GM19023 (cell line): ENCODE measurements at regions not wholly inside any gene's neighbourhood (a gene's known extent, or its start where the extent isn't known, plus 50 kb on each side); places are given as distances from the start of the nearest gene placed in this dataset.

Source experiments
- ATAC-seq: cut with Tn5 transposase; IDR thresholded peaks from one replicate; pipeline ENCODE4 v1.9.1; 2021; ENCODE audit warnings: mild to moderate bottlenecking, moderate library complexity; ENCODE audit not compliant: unreplicated experiment

DNA sequence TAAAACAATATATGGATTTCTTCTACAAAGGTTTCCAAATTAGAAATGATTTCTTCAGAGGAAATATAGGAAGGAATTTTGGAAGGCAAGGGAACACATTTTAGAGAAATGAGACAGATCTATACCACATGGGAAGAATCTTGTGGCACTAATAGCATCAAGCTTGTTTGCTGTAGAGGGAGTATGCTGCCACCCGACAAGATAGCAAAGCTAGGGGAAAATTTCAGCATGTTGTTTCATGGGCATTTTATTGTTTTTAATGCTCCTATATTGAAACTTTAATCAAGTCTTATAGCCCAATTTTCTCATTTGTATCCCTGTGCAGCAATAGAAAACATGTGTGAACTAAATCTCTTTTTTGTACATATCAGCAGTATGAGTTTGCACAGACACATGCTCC lies 551.7 kb upstream of the INTU start:
- ATAC-seq: no peak

DNA sequence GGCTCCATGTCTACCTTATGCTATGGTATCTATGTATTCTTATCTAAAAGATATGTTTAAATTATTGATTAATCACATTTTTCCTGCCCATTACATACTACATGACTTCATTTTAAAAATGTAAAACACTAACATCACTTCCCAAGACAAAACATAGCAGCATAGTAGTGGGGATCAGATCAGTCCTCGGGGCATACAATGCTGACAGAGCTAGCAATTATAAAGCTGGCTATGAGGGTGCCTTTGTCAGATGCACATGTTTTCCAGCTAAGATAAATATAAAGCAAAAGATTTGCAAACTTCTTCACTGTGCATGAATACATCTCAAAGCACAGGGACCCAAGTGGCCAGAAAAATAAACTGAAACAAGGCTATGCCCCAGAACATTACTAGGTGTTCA lies 549.8 kb upstream of the INTU start:
- ATAC-seq: no peak

GRCh38 chr4:127084666-127085065 lies 548.1 kb upstream of the INTU start:
- ATAC-seq: no peak

DNA sequence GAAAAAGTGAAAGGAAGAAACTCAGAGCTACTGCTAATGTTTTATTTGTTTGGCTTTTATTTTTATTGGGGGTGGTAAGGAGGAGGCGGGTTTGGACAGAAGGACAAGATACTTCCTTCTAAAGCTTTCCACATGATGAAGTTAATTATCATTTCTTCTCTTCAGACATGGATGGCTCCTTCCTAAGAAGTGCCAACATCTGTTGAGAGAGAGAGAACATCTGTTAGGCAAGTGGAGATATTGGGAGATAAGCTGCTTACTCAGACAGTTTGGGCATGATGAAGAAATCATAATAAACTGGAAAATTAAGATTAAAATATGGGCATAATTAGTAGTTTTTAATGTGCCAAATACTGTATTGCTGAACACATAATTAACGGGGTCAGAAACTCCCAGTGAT lies 535.7 kb upstream of the INTU start:
- ATAC-seq: no peak

GRCh38 chr4:127102361-127102760 lies 530.4 kb upstream of the INTU start:
- no peak for ATAC-seq

DNA sequence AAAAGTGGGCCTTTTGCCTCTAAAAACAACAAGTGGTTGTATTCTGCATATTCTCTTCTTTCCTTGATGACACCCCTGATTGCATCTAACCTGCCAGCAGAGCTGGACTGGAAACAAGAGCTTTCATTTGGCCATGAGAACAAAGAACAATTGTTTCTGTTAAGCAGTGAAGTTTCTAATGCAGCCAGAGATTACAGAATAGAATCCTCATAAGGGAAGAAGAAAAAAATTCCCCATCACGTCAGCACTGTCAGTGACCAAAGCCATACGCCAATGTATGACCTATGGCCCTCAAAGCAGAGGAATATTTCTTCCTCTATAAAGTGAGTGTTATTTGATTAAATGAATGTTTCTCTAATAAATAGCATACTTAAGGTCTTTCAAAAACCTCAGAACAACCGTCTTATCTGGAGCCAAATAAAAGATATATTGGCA lies 529.1 kb upstream of the INTU start:
- no peak for ATAC-seq

- ATAC-seq: no peak
Measured at GRCh38 chr4:127113844-127114362, 518.9 kb upstream of the INTU start.

GRCh38 chr4:127118681-127119080 lies 514.1 kb upstream of the INTU start:
- no peak for ATAC-seq

DNA sequence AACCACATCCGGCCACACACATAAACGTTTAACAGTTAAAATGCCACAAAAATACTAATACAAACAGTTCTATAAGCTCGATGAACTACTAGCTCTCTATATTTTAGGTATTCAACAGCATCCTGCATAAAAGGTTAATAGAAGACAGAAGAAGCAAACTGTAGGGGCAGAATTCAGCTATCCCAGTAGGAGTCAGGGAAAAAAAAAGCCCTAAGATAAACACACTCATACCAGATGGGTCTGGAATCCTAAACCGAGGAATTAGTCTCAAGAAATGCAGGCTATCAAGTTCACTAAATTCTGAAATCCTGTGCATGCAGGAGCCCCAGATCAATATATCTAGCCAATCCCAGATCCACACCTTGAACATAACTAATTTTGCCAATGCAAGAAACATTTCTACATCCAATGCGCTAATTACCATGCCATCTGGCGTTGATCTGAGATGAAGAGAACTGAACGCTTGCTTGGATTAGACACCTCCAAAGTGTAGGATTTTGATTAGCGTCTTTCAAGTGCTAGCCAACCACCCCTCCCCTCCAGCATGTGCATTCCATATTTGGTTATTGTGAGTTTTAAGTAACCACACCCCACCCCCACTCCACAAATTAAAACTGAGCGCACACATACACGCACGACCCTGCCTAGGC lies 512.2 kb upstream of the INTU start:
- no peak for ATAC-seq

- no peak for ATAC-seq
Measured at GRCh38 chr4:127124919-127125318, 507.8 kb upstream of the INTU start.

GRCh38 chr4:127126718-127127117 lies 506.0 kb upstream of the INTU start:
- no peak for ATAC-seq

- ATAC-seq: no peak
Measured at GRCh38 chr4:127131527-127131926, 501.2 kb upstream of the INTU start.

DNA sequence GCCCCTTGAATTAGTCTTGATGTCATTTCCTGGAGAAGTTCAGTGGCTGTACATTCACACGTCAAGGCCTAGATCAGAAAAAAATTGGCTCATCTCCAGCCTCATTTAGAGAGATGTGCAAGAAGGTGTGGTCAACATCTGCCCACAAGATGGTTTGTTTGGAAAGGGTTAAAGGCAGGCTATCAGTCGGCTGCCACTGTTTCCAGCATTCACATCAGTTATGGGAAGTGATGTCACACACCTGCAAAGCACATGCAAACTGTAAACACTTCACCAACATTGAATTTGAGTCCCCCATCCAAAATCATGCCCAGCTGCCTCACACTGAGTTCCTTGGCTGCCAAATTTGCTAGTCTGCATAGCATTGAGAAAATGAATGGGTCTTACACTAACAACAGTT lies 498.3 kb upstream of the INTU start:
- ATAC-seq: no peak

GRCh38 chr4:127138586-127138985 lies 494.2 kb upstream of the INTU start:
- ATAC-seq: no peak

DNA sequence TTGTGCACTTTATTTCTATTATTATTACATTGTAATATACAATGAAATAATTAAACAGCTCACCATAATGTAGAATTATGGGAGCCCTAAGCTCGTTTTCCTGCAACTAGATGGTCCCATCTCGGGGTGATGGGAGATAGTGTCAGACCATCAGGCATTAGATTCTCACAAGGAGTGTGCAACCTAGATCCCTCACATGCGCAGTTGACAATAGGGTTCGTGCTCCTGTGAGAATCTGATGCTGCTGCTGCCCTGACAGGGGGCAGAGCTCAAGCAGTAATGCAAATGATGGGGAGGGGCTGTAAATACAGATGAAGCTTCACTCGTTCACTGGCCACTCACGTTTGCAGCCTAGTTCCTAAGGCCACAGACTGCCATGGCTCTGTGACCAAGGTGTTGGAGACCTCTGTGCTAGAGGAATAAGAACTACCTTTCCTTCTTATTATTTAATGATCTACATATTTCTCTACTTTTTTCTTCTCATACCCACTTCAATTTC lies 492.9 kb upstream of the INTU start:
- no peak for ATAC-seq

DNA sequence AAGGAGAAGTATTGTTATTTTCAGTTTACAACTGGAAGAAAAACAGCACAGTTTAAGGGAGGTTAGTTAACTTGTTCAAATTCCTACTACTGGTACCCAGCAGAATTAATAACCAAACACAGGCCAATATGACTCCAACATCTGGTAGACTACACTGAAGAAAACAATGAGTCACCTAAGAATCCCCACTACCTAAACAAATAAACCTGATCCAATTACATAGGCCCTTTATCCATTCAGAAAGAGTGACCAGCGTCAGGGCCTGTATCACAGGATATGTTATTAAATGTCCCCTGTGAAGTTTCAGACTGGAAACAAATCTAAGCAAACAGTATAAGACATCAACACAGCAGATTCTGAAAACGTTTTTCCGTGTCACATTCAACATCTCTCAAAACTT lies 492.5 kb upstream of the INTU start:
- ATAC-seq: no peak

DNA sequence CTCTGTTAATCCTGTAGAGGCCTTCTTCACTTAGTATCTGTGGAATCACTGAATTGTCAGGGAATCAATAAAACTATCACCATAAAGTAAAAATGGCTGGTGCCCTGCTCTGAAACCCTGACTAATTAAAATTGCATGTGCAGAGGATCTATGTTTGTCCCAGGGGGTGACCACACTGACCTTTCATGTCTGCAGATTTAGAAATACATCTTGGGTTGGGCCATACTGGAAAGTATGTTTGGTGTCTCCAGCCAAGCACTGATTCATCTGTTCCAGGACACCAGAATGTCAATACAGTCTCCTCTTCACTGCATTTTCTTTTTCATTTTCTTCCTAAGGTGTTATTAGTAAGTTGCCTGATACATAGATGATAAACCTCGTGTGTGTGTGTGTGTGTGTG lies 490.9 kb upstream of the INTU start:
- ATAC-seq: no peak

DNA sequence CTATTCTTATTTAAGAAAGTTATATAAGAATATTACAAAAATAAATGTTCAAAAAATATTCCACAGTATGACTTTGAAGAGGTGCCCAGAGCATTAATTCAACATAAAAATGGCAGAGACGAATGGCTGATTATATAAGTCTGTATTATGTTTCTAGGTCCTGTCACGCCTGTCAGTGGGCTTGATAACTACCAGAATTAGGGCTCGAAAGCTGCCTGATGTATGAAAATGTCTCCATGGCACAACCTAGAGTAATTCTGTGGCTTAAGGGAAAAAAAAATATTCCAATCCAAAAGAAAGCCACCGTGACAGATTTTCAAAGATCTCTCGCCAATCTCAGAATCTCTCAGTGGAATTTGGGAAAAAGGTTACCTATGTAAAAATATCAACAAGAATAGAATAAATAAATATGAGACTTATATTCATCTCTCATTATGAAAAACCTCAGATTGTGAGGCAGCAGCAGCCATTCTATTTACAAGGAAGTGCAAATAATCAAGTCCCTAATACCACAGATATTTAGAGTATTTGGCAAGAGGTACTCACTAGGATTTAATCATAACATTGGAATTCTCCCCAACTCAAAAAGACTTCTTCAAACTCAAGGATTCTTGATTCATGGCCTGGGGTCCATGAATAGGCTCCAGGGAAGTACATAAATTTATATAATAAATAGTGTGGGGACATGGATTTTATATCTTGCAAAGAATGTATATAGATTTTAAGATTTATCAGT lies 489.1 kb upstream of the INTU start:
- ATAC-seq: no peak

DNA sequence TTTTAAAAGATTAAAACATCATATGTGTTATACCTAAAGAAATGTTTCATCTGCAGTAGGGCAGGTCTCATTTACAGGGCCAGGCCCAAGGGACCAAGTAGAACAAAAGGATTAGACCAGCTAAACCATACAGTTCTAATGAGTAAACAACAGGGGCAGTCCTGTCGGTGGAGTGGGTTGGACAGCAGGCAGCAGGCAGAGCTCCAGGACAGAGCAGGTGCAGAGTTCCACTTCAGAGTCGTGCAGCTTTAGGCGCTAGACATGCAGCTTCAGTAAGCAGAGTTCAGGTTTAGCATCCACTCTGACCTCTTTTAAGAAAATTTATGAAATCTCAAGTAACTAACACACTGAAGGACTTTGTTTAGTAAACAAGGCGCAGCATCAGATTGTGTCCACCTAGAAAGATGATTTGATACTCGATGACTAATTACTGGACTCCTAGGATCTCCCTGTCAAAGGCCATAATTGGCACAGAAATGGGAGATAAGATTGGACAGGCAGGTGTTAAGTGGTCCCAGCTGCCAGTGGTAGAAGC lies 487.7 kb upstream of the INTU start:
- ATAC-seq: no peak

- no peak for ATAC-seq
Measured at GRCh38 chr4:127148165-127148564, 484.6 kb upstream of the INTU start.

GRCh38 chr4:127149086-127149485 lies 483.7 kb upstream of the INTU start:
- no peak for ATAC-seq

DNA sequence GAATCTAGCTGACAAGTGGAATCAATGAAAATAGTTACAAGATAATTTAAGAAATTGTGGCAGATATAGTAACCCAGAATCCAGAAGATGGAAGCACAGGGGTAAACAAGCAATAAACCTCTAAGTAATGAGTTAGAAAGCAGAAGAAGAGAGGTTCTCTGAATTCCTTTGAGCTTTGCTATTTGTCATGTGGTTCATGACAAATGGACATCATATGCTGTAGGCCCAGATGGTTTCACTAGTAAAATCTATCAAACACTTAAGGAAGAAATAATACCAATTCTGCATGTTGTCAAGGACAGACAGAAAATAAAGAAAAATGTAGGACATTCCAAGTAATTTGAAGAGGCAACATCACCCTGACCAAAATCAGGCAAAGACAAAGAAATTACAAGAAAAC lies 480.8 kb upstream of the INTU start:
- no peak for ATAC-seq
